IMR-90 (cell line): ENCODE measurements at regions not wholly inside any gene's neighbourhood (a gene's known extent, or its start where the extent isn't known, plus 50 kb on each side); places are given as distances from the start of the nearest gene placed in this dataset.

Experiments used
- ATAC-seq: fragments of 200-7000 bp; cut with Tn5 transposase; 2 replicates; pipeline ENCODE4 v1.9.1; 2020; ENCODE audit warnings: low read depth, mild to moderate bottlenecking, moderate library complexity
- BruUV-seq: library from RNA; stranded (reverse); fragments of 400-500 nt; replicated peaks from 2 replicates; lab custom pipeline; 2021; lab: Mats Ljungman, UMichigan
- CTCF ChIA-PET: fragments of 300-600 bp; formaldehyde crosslinking; extraction: SDS; loops from one replicate; lab custom pipeline; 2021; ENCODE audit warnings: antibody characterized with exemption; lab: Yijun Ruan, JAX
- POLR2A ChIA-PET: fragments of 300-600 bp; sonication (Branson Sonifier 250); formaldehyde crosslinking; loops from one replicate; lab custom pipeline; 2022; ENCODE audit warnings: antibody characterized with exemption; ENCODE audit not compliant: unreplicated experiment; lab: Charles Lee
- DNase-seq: peaks from one replicate; pipeline ENCODE4 v3.0.0; 2013
- H2AFZ ChIP-seq: replicated peaks from 2 replicates; pipeline ENCODE3; 2013; ENCODE audit warnings: low read length, mild to moderate bottlenecking; ENCODE audit not compliant: poor library complexity
- H2AK5ac ChIP-seq: 2 replicates; pipeline ENCODE4 v1.6.1; 2013; ENCODE audit warnings: low read depth, low read length, inconsistent platforms
- H2AK9ac ChIP-seq: replicated peaks from 2 replicates; pipeline ENCODE3; 2013; ENCODE audit warnings: mild to moderate bottlenecking, low read depth, low read length, moderate library complexity; ENCODE audit not compliant: poor library complexity
- H2BK120ac ChIP-seq: 2 replicates; pipeline ENCODE4 v1.6.1; 2013; ENCODE audit warnings: low read depth, low read length, inconsistent platforms
- H2BK15ac ChIP-seq: 3 replicates; pipeline ENCODE4 v1.6.1; 2013; ENCODE audit warnings: low read depth, low read length, inconsistent platforms
- H2BK20ac ChIP-seq: 2 replicates; pipeline ENCODE4 v1.6.1; 2013; ENCODE audit warnings: low read depth, mild to moderate bottlenecking, inconsistent platforms, low read length, moderate library complexity
- H2BK5ac ChIP-seq: 2 replicates; pipeline ENCODE4 v1.6.1; 2013; ENCODE audit warnings: mild to moderate bottlenecking, low read depth, low read length, inconsistent platforms; ENCODE audit not compliant: poor library complexity, severe bottlenecking
- H3K14ac ChIP-seq: replicated peaks from 2 replicates; pipeline ENCODE4 v1.6.1; 2013; ENCODE audit warnings: low read depth, low read length, inconsistent platforms
- H3K18ac ChIP-seq: 2 replicates; pipeline ENCODE4 v1.6.1; 2013; ENCODE audit warnings: low read depth, low read length, control low read depth
- H3K23ac ChIP-seq: 2 replicates; pipeline ENCODE4 v1.6.1; 2013; ENCODE audit warnings: low read depth, low read length, inconsistent platforms
- H3K27ac ChIP-seq: 2 replicates; pipeline ENCODE4 v1.5.1; 2013; ENCODE audit warnings: mild to moderate bottlenecking, control low read depth, low read length; ENCODE audit not compliant: insufficient read depth
- H3K27me3 ChIP-seq: 2 replicates; pipeline ENCODE4 v1.6.1; 2013; ENCODE audit warnings: low read length; ENCODE audit not compliant: control insufficient read depth, insufficient read depth
- H3K36me3 ChIP-seq: 2 replicates; pipeline ENCODE4 v1.6.1; 2013; ENCODE audit warnings: low read length, mixed read lengths; ENCODE audit not compliant: control insufficient read depth, insufficient read depth
- H3K4ac ChIP-seq: 2 replicates; pipeline ENCODE4 v1.6.1; 2013; ENCODE audit warnings: low read depth, low read length, inconsistent platforms
- H3K4me1 ChIP-seq: 2 replicates; pipeline ENCODE4 v1.6.1; 2013; ENCODE audit warnings: low read length, mixed read lengths; ENCODE audit not compliant: control insufficient read depth, insufficient read depth
- H3K4me2 ChIP-seq: 2 replicates; pipeline ENCODE4 v1.6.1; 2013; ENCODE audit warnings: low read depth, mild to moderate bottlenecking, control low read depth, low read length, moderate library complexity
- H3K4me3 ChIP-seq: 2 replicates; pipeline ENCODE4 v1.5.1; 2013; ENCODE audit warnings: low read depth, mild to moderate bottlenecking, control low read depth, low read length, moderate library complexity; ENCODE audit not compliant: insufficient read depth
- H3K56ac ChIP-seq: 2 replicates; pipeline ENCODE4 v1.6.1; 2013; ENCODE audit warnings: low read length, inconsistent platforms; ENCODE audit not compliant: insufficient read depth; ENCODE audit errors: extremely low read depth
- H3K79me1 ChIP-seq, 2 experiments: 2 replicates each; pipeline ENCODE4 v1.6.1; 2013; ENCODE audit warnings: low read length in 2 of 2, inconsistent platforms in 1 of 2, low read depth in 1 of 2
- H3K9ac ChIP-seq: 2 replicates; pipeline ENCODE4 v1.6.1; 2013; ENCODE audit warnings: low read depth, low read length, control low read depth
- H3K9me1 ChIP-seq: 2 replicates; pipeline ENCODE4 v1.6.1; 2013; ENCODE audit warnings: low read length, inconsistent platforms; ENCODE audit not compliant: insufficient read depth
- H3K9me3 ChIP-seq: 2 replicates; pipeline ENCODE4 v1.6.1; 2013; ENCODE audit warnings: low read length; ENCODE audit not compliant: control insufficient read depth, insufficient read depth
- H4K20me1 ChIP-seq: 2 replicates; pipeline ENCODE4 v1.6.1; 2013; ENCODE audit warnings: low read length, inconsistent platforms; ENCODE audit not compliant: insufficient read depth
- H4K5ac ChIP-seq: 2 replicates; pipeline ENCODE4 v1.6.1; 2013; ENCODE audit warnings: mild to moderate bottlenecking, low read depth, low read length, control low read depth
- H4K8ac ChIP-seq, 2 experiments: 2 replicates each; pipeline ENCODE4 v1.6.1; 2013; ENCODE audit warnings: low read depth in 2 of 2, low read length in 2 of 2, control low read depth in 1 of 2, inconsistent platforms in 1 of 2
- H4K91ac ChIP-seq: 2 replicates; pipeline ENCODE4 v1.6.1; 2013; ENCODE audit warnings: low read depth, low read length, inconsistent platforms; ENCODE audit not compliant: insufficient read depth
- BHLHE40 ChIP-seq: fragments of 150-350 bp; IDR thresholded peaks from 2 replicates; pipeline ENCODE4 v1.6.1; 2016; ENCODE audit warnings: mild to moderate bottlenecking, low read depth, low read length
- CEBPB ChIP-seq: IDR thresholded peaks from 2 replicates; pipeline ENCODE4 v1.6.1; 2012; ENCODE audit warnings: low read depth, low read length, improper control_type of control experiment
- MAFK ChIP-seq: IDR thresholded peaks from 2 replicates; pipeline ENCODE4 v1.6.1; 2012; ENCODE audit warnings: low read depth, low read length, improper control_type of control experiment
- MAZ ChIP-seq: IDR thresholded peaks from 2 replicates; pipeline ENCODE4 v1.6.1; 2012; ENCODE audit warnings: low read depth, mild to moderate bottlenecking, low read length, improper control_type of control experiment, moderate library complexity, borderline replicate concordance
- NFE2L2 ChIP-seq: fragments of 150-350 bp; IDR thresholded peaks from 2 replicates; pipeline ENCODE4 v1.6.1; 2016; ENCODE audit warnings: low read depth, mild to moderate bottlenecking, low read length
- POLR2A ChIP-seq: IDR thresholded peaks from 2 replicates; pipeline ENCODE4 v1.6.1; 2012; ENCODE audit warnings: mild to moderate bottlenecking, low read depth, low read length
- RAD21 ChIP-seq: IDR thresholded peaks from 2 replicates; pipeline ENCODE4 v1.6.1; 2012; ENCODE audit warnings: low read length, improper control_type of control experiment
- RCOR1 ChIP-seq: IDR thresholded peaks from 2 replicates; pipeline ENCODE4 v1.6.1; 2012; ENCODE audit warnings: mild to moderate bottlenecking, low read length, improper control_type of control experiment; ENCODE audit not compliant: insufficient replicate concordance
- RFX5 ChIP-seq: IDR thresholded peaks from 2 replicates; pipeline ENCODE4 v1.8.0; 2012; ENCODE audit warnings: low read depth, mild to moderate bottlenecking, low read length, moderate library complexity
- SMC3 ChIP-seq: fragments of 150-350 bp; IDR thresholded peaks from 2 replicates; pipeline ENCODE4 v1.6.1; 2016; ENCODE audit warnings: low read depth, mild to moderate bottlenecking, antibody characterized with exemption, low read length, moderate library complexity
- WGBS, 2 experiments: methylation state at CpG; one replicate each; pipeline versions ENCODE4 v1.1.5 to v1.1.7; 2013; ENCODE audit warnings: missing lambda C conversion rate in 2 of 2; ENCODE audit not compliant: insufficient read length in 1 of 2; ENCODE audit errors: extremely low coverage in 2 of 2; 5-methylcytosine and 5-hydroxymethylcytosine counted together
- dilution Hi-C: fragments of 300-500 bp; cut with HindIII; formaldehyde crosslinking; loops from one replicate; pipeline ENCODE4 v1.14.3; 2018; ENCODE audit warnings: low sequenced_read_pairs; ENCODE audit not compliant: unreplicated experiment
- in situ Hi-C: fragments of 300-500 bp; cut with MboI; formaldehyde crosslinking; loops from 3 replicates; pipeline ENCODE4 v1.14.3; 2019; ENCODE audit warnings: low sequenced_read_pairs, inconsistent platforms, mixed read lengths
- intact Hi-C: fragments of 100-400 bp; cut with micrococcal nuclease; formaldehyde crosslinking; loops from 2 replicates; pipeline ENCODE4 v1.10.0; 2022
- TF ChIP-seq, protein P1 (sequence below): conservative IDR thresholded peaks from 2 replicates; pipeline ENCODE4 v1.5.1; 2012; ENCODE audit warnings: mild to moderate bottlenecking, low read depth, low read length, improper control_type of control experiment

DNA sequence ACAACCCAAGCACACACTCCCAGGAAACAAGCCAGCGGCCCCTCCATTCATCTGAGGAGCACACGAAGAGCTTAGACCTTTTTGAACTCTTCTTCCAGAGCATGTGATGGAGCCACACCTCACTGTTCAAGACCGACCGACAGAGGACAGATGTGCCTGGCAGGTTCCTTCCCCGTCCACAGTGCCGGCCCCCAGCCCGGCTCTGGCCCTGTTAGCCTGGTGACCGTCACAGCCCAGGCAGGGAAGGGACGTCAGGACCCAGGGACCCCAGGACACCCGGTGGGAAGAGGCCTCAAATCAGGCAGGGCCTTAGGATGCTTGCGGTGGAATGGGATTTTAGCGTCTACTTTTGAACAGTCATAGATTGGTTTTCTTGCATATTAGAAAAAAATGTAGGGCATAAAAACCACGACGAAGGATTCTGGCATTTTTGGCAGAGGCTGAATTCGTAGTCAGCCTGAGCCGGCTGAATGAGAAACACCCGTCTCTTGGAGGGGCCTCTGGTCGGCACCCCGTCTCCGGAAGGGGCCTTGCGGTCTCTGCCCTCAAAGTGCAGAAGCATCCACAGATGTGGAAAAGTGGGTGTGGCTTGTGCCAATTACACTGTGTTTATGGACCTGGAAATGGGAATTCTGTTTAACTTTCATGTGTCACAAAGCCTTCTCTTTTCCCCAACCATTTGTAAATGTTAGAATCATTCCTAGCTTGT, 79.3 kb downstream of the SIK1 start:
- Histone ChIP-seq H3K4ac (no peak overlapping the region), H2AK9ac (no peak overlapping the region), H2BK5ac (no peak overlapping the region), H3K23ac (no peak overlapping the region), H3K27me3 (no peaks in the 10 kb centered on the region; the same call in 1 of the 2 replicates), H3K56ac (no peak overlapping the region), H3K9me1 (no peaks in the 10 kb centered on the region; the same call in 1 of the 2 replicates), H3K79me1 (no peaks in the 10 kb centered on the region), H2BK15ac (no peak overlapping the region), H3K9me3 (no peaks in the 10 kb centered on the region; the same call in 1 of the 2 replicates), H3K27ac (no peak overlapping the region), H3K14ac (no peak overlapping the region), H4K8ac (no peak overlapping the region), H2AK5ac (peak overlapping the region; percentile 34; the same call in 1 of the 2 replicates), H4K20me1 (no peaks in the 10 kb centered on the region), H2BK120ac (no peak overlapping the region), H3K4me2 (no peak overlapping the region), H3K4me3 (no peak overlapping the region), H2AFZ (no peak overlapping the region), H4K5ac (no peak overlapping the region), H4K91ac (no peak overlapping the region), H3K4me1 (peaks cover 12% of the 10 kb centered on the region), H3K36me3 (no peaks in the 10 kb centered on the region), H3K18ac (no peak overlapping the region), H3K9ac (no peak overlapping the region), H2BK20ac (no peak overlapping the region)
- ATAC-seq (no peak), DNase-seq (no peak)
- TF ChIP-seq CEBPB, result no peak
- TF ChIP-seq MAFK, result no peak
- TF ChIP-seq NFE2L2, result no peak
- TF ChIP-seq RFX5, result no peak
- TF ChIP-seq RAD21, result no peak
- TF ChIP-seq, protein P1, sequence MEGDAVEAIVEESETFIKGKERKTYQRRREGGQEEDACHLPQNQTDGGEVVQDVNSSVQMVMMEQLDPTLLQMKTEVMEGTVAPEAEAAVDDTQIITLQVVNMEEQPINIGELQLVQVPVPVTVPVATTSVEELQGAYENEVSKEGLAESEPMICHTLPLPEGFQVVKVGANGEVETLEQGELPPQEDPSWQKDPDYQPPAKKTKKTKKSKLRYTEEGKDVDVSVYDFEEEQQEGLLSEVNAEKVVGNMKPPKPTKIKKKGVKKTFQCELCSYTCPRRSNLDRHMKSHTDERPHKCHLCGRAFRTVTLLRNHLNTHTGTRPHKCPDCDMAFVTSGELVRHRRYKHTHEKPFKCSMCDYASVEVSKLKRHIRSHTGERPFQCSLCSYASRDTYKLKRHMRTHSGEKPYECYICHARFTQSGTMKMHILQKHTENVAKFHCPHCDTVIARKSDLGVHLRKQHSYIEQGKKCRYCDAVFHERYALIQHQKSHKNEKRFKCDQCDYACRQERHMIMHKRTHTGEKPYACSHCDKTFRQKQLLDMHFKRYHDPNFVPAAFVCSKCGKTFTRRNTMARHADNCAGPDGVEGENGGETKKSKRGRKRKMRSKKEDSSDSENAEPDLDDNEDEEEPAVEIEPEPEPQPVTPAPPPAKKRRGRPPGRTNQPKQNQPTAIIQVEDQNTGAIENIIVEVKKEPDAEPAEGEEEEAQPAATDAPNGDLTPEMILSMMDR, result no peak
- TF ChIP-seq SMC3, result no peak
- TF ChIP-seq RCOR1, result no peak
- TF ChIP-seq MAZ, result no peak
- TF ChIP-seq POLR2A, result no peak
- no peak for TF ChIP-seq BHLHE40
- intact Hi-C loops (no loop called here), in situ Hi-C loops (no loop called here), dilution Hi-C loops (no loop called here)
- 91% methylated on average over 11 of the region's 21 CpGs; no CpG with 5 or more reads in 1 of the 2 experiments for WGBS, 2 experiments
- ChIA-PET POLR2A (no interaction called here), CTCF (no interaction called here)
- BruUV-seq, result no TSS peak
